Hindlimb muscle (tissue), 1 donor: ENCODE measurements at regions not wholly inside any gene's neighbourhood (a gene's known extent, or its start where the extent isn't known, plus 50 kb on each side); places are given as distances from the start of the nearest gene placed in this dataset.
A peak's percentile ranks its signal among the peaks of the same experiment; 100 is the strongest.

Source experiments
- DNase-seq: peaks from one replicate; pipeline ENCODE4 v3.0.0-alpha.2; 2013

DNA sequence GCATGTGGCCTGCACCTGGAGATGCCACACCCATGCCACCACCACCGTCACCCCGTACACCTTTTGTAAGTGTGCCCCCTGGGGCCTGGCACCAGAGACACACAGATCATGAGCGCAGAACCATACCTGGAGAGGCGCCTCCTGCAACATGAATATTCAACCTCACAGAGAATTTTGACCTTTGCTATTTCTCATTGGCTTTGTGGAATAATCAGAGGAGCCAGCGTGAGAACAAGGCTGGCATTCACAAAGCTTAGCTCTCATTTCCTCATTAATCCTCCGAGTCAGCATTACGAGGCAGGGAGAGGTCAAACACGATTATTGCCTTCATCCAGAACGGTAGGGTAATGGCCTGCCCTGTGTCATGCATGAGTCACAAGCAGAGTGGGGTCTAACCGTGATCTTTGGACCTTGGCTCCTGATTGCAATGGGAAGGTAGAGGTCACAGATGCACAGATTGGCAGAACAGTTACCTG lies 73.0 kb upstream of the POMGNT2 start:
- no peak for DNase-seq

DNA sequence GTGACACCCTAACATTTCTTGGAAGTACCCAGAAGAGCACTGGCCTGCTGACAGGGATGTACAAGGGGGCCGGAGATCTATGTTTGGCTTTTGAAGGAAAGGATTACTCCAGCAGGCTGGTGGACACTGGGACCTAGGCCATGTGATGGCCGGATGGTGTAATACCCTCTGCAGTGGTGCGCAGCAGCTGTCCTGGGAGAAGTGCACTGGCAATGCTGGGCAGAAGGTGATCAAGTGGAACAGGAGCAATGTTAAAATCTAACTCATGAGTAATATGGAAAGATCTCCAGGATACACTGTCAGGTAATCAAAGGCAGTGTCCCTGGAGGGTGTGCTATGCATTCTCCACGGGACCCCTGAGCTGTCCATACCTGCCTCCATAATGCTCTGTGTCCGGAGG lies 71.2 kb upstream of the POMGNT2 start:
- DNase-seq = no peak

DNA sequence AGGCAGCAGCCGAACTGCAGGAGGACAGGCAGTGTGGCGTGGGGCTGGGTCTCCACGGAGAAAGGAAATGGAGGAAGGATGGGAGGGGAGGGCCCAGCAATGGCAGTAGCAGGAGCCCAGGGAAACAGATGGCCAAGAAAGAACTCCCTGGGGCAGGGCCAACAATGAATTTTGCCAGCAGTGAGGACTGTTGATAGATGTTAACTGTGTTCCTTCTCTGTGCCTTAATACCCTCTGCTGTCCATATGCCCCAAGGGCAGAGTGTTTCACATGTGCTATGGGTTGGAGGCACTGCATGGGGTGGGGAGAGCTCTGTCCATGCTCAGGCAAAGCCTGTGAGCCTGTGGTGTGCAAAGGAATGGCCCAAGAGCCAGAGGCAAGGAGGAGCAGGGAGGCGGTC lies 70.8 kb upstream of the POMGNT2 start:
- no peak for DNase-seq

DNA sequence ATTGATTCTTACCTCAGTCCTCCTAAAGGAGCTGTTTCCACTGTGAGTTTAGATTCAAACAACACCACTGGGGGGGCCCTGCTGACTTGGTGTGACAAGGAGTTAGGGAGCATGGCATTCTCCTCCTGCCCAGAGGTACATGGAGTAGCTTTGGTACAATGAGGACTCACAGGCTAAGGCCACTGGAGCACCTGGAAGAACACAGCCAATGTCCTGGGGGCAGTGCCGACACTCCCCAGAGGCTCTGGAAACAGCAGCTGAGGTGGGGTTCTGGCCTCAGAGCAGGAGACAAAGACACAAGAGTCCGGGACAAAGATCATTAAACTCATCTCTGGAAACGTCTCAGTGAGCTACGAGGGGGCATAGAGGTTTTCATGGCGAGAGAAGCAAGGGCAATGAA lies 69.7 kb upstream of the POMGNT2 start:
- no peak for DNase-seq

DNA sequence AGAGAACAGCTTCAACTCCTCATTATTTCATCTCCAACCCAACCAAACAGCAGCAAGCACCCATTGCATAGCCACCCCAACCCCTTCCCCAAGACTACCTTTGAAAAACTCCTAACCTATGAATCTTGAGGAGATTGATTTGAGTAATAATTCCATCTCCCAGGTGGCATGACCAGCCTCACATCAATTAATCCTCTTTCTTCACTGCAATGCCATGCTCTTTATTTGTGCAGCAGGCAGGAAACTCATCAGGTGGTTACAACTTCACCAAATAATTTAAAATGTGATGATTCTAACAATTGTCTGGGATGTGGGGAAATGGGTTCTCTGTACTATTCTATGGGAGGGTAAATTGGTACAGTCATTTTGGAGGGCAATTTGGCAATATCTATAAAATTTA lies 68.1 kb upstream of the POMGNT2 start:
- DNase-seq = no peak

DNA sequence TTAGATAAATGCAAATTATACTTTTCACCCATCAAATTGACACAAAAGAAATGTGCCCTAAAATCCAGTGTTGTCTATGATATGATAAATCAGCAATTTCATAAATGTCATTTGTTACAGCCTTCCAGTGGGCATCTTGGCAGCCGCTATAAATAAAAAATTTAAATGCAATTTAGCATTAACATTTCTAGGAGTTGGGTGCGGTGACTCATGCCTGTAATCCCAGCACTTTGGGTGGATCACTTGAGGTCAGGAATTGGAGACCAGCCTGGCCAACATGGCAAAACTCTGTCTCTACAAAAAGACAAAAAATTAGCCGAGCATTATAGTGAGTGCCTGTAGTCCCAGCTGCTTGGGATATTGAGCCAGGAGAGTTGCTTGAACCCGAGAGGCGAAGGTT lies 65.9 kb upstream of the POMGNT2 start:
- no peak for DNase-seq

DNA sequence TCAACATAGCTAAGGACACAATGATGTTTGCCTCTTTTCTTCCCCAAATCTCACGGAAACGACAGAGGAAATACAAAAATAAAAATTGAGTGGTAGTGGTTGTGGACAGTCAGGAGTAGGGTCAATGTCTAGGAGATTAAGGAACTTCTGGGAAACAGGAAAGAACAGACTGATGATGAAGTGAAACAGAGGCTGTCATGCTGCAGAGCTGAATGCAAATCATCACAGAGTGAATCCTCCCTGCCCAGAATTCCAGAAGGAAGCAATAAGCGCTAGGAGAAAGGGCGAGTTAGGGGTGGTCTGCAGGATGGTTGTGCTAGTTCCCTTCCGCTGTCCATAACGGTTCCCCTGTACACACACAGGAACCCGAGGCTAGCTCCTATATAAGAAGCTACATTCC lies 64.7 kb upstream of the POMGNT2 start:
- no peak for DNase-seq

DNA sequence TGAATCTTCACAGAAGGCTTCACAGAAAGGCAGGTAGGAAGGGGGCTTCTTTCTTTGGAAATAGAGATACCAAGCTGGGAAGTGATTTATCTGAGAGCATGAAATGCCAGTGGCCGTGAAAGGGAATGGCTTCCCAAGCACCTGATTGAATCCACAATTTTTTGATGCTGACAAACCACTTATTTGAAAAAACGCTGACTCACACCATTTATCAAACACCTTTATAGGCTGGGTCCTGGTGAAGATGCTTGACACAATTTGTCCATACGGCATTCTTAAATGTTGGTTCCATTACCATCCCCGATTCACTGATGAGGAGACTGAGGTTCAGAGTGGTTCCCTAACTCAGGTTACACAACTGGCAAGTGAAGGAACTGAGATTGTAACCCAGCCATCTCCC lies 64.1 kb upstream of the POMGNT2 start:
- DNase-seq = no peak

DNA sequence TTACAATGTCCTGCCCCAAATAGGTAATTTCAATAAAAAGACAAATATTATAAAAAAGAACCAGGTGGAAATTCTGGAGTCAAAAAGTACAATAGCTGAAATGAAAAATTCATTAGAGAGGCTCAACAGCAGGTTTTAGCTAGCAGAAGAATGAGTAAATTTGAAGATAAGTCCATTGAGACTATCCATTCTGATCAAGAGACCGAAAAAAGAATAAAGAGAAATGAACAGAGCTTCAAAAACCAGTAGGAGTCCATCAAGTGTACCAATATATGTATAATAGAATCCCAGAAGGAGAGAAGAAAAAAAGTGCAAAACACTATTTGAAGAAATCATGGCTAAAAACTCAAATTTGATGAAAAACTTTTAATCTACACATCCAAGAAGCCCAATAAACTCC lies 60.5 kb upstream of the POMGNT2 start:
- no peak for DNase-seq

DNA sequence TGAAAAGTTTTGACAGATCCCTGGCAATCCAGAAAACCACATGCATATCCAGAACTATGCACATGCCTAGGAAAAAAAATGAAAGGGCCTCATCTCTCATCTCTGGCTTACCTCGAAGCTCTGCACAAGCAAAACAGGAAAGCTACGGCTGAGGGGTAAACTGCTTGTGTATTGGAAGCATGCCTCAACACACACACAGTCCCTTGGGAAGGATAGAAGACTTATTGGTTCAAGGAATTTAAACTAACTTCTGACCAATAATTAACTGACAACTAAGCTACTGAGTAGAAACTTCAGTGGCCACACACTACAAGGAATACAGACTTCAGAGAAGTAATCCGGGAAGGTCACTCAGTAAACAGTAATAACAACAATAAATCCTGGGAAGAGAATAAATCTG lies 59.9 kb upstream of the POMGNT2 start:
- DNase-seq = no peak

DNA sequence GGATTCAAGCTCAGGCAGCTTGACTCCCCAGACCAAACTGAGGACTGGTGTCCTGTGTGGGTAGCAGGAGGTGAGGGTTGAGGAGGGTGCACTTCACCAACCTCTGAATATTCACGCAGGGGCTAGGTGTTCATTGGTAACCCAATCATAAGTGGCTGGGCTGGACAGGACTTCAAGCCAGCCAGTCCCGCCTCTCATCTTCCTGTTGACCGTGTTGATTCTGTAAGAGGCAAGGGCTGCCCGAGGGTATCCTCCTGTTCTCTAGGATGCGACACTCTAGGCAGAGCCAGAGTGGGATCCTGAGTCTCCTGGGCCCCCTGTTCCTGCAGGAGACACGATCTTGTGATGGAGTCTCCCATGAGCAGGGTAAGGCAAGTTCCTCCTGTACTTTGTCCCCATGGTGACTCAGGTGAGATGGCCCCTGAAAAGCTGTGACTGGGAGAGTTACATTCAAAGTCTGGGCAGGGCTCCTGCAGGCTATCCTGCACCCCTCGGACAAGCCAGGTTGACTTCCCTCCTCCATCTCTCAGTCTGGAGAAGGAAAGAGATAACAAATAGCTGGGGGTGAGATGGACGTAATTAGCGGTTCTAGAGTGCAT lies 58.1 kb upstream of the POMGNT2 start:
- no peak for DNase-seq

DNA sequence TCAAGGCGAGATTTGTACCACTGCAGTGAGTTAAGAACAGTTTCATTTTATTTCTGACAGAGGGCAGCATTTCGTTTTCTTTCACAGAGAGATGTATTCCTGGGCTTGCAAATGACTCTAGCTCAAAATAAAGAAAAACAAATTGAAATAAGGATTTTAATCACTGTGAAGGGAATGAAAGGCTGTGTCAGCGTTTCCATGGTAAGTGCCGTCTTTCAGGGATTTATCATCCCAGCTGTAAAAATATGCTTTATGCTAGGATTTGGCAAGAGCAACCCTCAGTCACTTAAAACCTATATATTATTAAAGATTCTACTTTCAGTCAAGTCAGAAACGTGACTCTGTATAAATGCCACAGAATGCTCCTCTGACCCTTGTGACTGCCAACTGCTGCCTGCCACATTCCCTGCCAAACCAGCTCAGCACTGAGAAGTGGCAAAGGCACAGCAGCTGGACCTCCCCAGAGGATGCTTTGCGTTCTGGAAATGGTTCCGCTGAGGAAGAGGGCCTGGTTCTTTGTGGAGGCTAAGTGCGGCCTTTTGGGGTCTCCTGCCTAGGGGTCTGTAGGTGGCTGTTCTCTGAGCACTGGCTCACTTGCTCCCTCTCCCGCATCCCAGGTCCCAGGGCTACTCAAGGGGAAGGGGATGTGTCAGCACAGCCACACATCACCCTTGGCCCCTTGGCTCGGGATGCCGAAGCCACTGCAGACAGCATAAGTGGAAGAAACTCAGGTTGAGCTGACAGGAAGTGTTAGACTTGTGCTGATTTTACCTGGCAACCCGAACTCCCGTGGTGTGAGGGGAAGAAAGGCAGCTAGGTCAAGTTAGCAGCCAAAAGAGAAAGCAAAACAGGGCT lies 56.6 kb upstream of the POMGNT2 start:
- DNase-seq = peak; percentile 39

DNA sequence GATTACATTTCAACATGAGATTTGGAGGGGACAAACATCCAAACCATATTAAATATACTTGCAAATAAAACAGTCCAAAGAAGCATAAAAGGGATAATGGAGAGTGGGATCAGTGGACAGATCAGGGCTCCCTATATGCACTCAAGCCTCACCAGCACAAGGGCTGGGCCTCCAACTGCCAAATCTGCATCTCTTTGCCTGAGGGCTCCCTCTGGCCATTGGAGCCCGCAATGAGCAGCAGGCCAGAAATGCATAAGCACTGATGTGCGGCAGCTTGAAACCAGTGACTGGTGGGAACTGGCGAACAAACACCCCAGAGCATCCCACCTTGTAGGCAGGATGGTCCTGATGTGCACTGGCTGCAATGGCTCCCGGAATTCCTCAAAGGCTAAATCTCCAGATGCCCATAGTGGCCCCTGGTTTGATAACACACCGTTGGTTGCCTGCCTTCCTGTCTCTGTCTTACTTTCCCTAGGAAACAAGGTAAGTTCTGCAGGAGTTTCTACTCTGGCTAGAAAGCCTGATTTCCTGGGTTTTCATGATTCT lies 55.9 kb upstream of the POMGNT2 start:
- no peak for DNase-seq

DNA sequence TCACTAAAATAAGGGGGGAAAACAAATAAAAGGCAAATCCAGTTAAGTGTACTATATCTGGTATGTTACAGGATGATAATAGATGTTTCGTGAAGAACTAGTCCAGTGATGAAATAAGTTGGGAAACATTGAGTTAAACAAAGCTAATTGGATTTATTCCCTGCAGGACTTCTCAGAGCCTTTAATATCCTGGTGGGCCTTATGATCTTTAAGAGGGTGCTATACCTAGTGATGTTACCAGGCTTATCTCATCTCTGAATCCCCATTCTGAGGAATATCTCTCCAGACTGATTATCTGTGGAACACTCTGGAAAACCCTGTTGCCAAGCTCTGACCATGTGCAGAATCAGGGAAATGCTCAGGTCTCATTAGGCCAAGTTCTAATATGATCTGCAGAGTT lies 54.8 kb upstream of the POMGNT2 start:
- DNase-seq = no peak

DNA sequence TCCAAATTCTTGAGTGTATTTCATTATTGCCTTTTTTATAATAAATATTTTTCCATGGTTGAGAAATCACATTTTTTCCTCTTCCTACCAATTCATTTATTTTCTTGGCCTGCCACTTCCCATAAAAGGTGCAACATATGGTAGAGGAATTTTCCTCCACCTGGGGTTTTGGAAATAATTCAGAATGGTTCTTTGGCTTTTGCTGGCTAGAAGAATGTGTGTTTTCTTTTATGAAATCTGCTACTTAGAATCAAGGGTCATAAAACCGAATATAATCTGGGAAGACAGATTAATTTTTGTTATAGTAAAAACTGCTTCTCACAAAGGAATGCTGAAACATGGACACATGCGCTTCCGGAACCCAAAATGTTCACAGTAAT lies 54.0 kb upstream of the POMGNT2 start:
- no peak for DNase-seq

DNA sequence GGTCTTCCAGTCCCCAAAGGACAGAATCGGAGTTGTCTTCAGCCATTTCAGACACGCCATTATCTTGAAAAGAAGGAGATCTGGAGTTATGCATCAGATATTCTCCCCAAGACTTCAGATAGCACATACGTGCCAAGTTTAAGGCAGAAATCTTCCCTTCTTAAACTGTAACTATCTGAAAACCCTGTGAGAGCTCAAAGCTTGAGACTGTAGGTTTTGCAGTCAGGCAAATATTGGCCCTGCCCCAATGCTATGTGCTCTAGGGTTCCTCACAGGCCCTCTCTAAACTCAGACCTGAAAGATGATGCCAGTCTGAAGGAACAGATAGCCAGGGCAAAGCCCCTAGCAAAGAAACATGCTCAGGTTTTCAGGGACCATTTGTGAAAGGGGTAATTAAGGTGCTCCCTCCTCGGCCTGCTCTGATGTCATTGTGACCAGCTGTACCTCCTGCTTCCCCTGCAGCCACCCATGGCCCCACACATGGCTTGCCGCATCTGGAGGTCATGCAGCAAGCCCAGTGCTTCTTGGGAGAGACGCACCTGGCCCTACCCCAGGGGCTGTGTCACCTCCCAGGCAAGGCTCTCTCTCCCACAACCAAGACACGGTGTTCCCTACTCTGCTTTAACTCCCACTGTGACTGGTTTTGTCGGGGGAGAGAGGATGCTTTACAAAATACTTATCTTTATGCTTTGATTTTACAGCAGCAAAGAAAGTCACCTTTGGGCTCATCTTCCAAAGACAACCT lies 53.4 kb upstream of the POMGNT2 start:
- no peak for DNase-seq

DNA sequence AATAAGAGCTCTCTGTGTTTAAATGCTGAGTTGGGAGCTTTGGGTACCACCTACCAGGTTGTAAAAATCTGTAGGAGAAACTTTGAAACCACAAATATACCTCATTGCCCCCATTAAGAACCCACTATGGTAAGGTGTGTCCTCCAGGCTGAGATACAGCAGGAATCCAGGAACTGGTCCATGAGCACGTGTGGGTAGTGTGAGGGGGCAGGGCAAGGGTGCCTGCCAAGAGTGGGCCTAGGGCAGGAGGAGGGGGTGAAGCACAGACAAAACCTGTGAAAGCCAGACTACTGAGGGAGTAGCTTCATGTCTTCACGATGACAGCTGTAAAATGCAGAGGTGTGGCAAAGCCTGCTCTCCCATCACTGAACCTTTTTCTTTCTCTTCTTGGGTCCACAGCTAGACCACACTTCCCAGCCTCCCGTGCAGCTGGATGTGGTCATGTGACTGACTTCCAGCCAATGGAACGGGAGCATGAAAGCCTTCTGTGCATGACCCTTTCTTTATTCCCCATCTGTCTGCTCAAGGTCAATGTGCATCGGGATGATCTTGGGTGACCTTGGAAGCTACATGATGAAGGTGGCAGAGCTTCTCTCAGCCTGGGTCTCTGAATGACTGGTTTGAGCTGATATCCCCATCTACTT lies 51.1 kb upstream of the POMGNT2 start:
- DNase-seq = no peak

DNA sequence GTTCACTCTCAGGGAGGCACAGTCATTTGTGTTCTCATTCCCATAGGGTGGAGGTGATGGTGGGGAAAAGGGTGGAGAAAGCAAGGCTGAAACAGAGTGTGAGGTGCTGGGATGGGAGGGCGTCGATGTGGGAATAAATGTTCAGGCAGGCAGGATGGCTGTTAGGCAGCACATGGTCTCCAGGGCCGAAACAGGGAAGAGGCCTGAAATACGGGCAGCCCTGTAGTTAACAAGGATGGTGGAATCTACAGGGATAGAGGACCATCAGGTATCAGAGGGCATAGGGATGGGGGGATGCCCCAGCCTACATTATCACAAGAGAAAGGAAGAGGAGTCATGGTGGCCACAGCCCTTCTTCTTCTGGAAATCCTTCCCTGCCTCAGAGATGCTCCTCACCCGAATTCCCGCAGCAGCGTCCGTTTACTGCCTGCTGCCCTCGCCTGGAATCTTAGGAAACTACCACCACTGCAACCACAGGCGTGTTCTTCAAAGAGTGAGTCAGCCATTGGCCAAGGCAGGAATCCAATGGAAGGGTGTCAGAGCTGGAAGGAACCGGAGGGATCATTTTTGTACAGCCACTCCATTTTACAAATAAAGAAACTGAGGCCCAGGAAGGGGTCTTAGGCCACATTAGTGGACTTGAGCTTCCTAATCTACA lies 49.7 kb upstream of the POMGNT2 start:
- DNase-seq = peak; percentile 63
